IMR-90 (cell line): ENCODE measurements at regions not wholly inside any gene's neighbourhood (a gene's known extent, or its start where the extent isn't known, plus 50 kb on each side); places are given as distances from the start of the nearest gene placed in this dataset.

Experiments used
- ATAC-seq: fragments of 200-7000 bp; cut with Tn5 transposase; 2 replicates; pipeline ENCODE4 v1.9.1; 2020; ENCODE audit warnings: low read depth, mild to moderate bottlenecking, moderate library complexity
- BruUV-seq: library from RNA; stranded (reverse); fragments of 400-500 nt; replicated peaks from 2 replicates; lab custom pipeline; 2021; lab: Mats Ljungman, UMichigan
- CTCF ChIA-PET: fragments of 300-600 bp; formaldehyde crosslinking; extraction: SDS; loops from one replicate; lab custom pipeline; 2021; ENCODE audit warnings: antibody characterized with exemption; lab: Yijun Ruan, JAX
- POLR2A ChIA-PET: fragments of 300-600 bp; sonication (Branson Sonifier 250); formaldehyde crosslinking; loops from one replicate; lab custom pipeline; 2022; ENCODE audit warnings: antibody characterized with exemption; ENCODE audit not compliant: unreplicated experiment; lab: Charles Lee
- DNase-seq: peaks from one replicate; pipeline ENCODE4 v3.0.0; 2013
- H2AFZ ChIP-seq: replicated peaks from 2 replicates; pipeline ENCODE3; 2013; ENCODE audit warnings: low read length, mild to moderate bottlenecking; ENCODE audit not compliant: poor library complexity
- H2AK5ac ChIP-seq: 2 replicates; pipeline ENCODE4 v1.6.1; 2013; ENCODE audit warnings: low read depth, low read length, inconsistent platforms
- H2AK9ac ChIP-seq: replicated peaks from 2 replicates; pipeline ENCODE3; 2013; ENCODE audit warnings: mild to moderate bottlenecking, low read depth, low read length, moderate library complexity; ENCODE audit not compliant: poor library complexity
- H2BK120ac ChIP-seq: 2 replicates; pipeline ENCODE4 v1.6.1; 2013; ENCODE audit warnings: low read depth, low read length, inconsistent platforms
- H2BK15ac ChIP-seq: 3 replicates; pipeline ENCODE4 v1.6.1; 2013; ENCODE audit warnings: low read depth, low read length, inconsistent platforms
- H2BK20ac ChIP-seq: 2 replicates; pipeline ENCODE4 v1.6.1; 2013; ENCODE audit warnings: low read depth, mild to moderate bottlenecking, inconsistent platforms, low read length, moderate library complexity
- H2BK5ac ChIP-seq: 2 replicates; pipeline ENCODE4 v1.6.1; 2013; ENCODE audit warnings: mild to moderate bottlenecking, low read depth, low read length, inconsistent platforms; ENCODE audit not compliant: poor library complexity, severe bottlenecking
- H3K14ac ChIP-seq: replicated peaks from 2 replicates; pipeline ENCODE4 v1.6.1; 2013; ENCODE audit warnings: low read depth, low read length, inconsistent platforms
- H3K18ac ChIP-seq: 2 replicates; pipeline ENCODE4 v1.6.1; 2013; ENCODE audit warnings: low read depth, low read length, control low read depth
- H3K23ac ChIP-seq: 2 replicates; pipeline ENCODE4 v1.6.1; 2013; ENCODE audit warnings: low read depth, low read length, inconsistent platforms
- H3K27ac ChIP-seq: 2 replicates; pipeline ENCODE4 v1.5.1; 2013; ENCODE audit warnings: mild to moderate bottlenecking, control low read depth, low read length; ENCODE audit not compliant: insufficient read depth
- H3K27me3 ChIP-seq: 2 replicates; pipeline ENCODE4 v1.6.1; 2013; ENCODE audit warnings: low read length; ENCODE audit not compliant: control insufficient read depth, insufficient read depth
- H3K36me3 ChIP-seq: 2 replicates; pipeline ENCODE4 v1.6.1; 2013; ENCODE audit warnings: low read length, mixed read lengths; ENCODE audit not compliant: control insufficient read depth, insufficient read depth
- H3K4ac ChIP-seq: 2 replicates; pipeline ENCODE4 v1.6.1; 2013; ENCODE audit warnings: low read depth, low read length, inconsistent platforms
- H3K4me1 ChIP-seq: 2 replicates; pipeline ENCODE4 v1.6.1; 2013; ENCODE audit warnings: low read length, mixed read lengths; ENCODE audit not compliant: control insufficient read depth, insufficient read depth
- H3K4me2 ChIP-seq: 2 replicates; pipeline ENCODE4 v1.6.1; 2013; ENCODE audit warnings: low read depth, mild to moderate bottlenecking, control low read depth, low read length, moderate library complexity
- H3K4me3 ChIP-seq: 2 replicates; pipeline ENCODE4 v1.5.1; 2013; ENCODE audit warnings: low read depth, mild to moderate bottlenecking, control low read depth, low read length, moderate library complexity; ENCODE audit not compliant: insufficient read depth
- H3K56ac ChIP-seq: 2 replicates; pipeline ENCODE4 v1.6.1; 2013; ENCODE audit warnings: low read length, inconsistent platforms; ENCODE audit not compliant: insufficient read depth; ENCODE audit errors: extremely low read depth
- H3K79me1 ChIP-seq, 2 experiments: 2 replicates each; pipeline ENCODE4 v1.6.1; 2013; ENCODE audit warnings: low read length in 2 of 2, inconsistent platforms in 1 of 2, low read depth in 1 of 2
- H3K9ac ChIP-seq: 2 replicates; pipeline ENCODE4 v1.6.1; 2013; ENCODE audit warnings: low read depth, low read length, control low read depth
- H3K9me1 ChIP-seq: 2 replicates; pipeline ENCODE4 v1.6.1; 2013; ENCODE audit warnings: low read length, inconsistent platforms; ENCODE audit not compliant: insufficient read depth
- H3K9me3 ChIP-seq: 2 replicates; pipeline ENCODE4 v1.6.1; 2013; ENCODE audit warnings: low read length; ENCODE audit not compliant: control insufficient read depth, insufficient read depth
- H4K20me1 ChIP-seq: 2 replicates; pipeline ENCODE4 v1.6.1; 2013; ENCODE audit warnings: low read length, inconsistent platforms; ENCODE audit not compliant: insufficient read depth
- H4K5ac ChIP-seq: 2 replicates; pipeline ENCODE4 v1.6.1; 2013; ENCODE audit warnings: mild to moderate bottlenecking, low read depth, low read length, control low read depth
- H4K8ac ChIP-seq, 2 experiments: 2 replicates each; pipeline ENCODE4 v1.6.1; 2013; ENCODE audit warnings: low read depth in 2 of 2, low read length in 2 of 2, control low read depth in 1 of 2, inconsistent platforms in 1 of 2
- H4K91ac ChIP-seq: 2 replicates; pipeline ENCODE4 v1.6.1; 2013; ENCODE audit warnings: low read depth, low read length, inconsistent platforms; ENCODE audit not compliant: insufficient read depth
- SMC3 ChIP-seq: fragments of 150-350 bp; IDR thresholded peaks from 2 replicates; pipeline ENCODE4 v1.6.1; 2016; ENCODE audit warnings: low read depth, mild to moderate bottlenecking, antibody characterized with exemption, low read length, moderate library complexity
- WGBS, 2 experiments: methylation state at CpG; one replicate each; pipeline versions ENCODE4 v1.1.5 to v1.1.7; 2013; ENCODE audit warnings: missing lambda C conversion rate in 2 of 2; ENCODE audit not compliant: insufficient read length in 1 of 2; ENCODE audit errors: extremely low coverage in 2 of 2; 5-methylcytosine and 5-hydroxymethylcytosine counted together
- dilution Hi-C: fragments of 300-500 bp; cut with HindIII; formaldehyde crosslinking; loops from one replicate; pipeline ENCODE4 v1.14.3; 2018; ENCODE audit warnings: low sequenced_read_pairs; ENCODE audit not compliant: unreplicated experiment
- in situ Hi-C: fragments of 300-500 bp; cut with MboI; formaldehyde crosslinking; loops from 3 replicates; pipeline ENCODE4 v1.14.3; 2019; ENCODE audit warnings: low sequenced_read_pairs, inconsistent platforms, mixed read lengths
- intact Hi-C: fragments of 100-400 bp; cut with micrococcal nuclease; formaldehyde crosslinking; loops from 2 replicates; pipeline ENCODE4 v1.10.0; 2022

DNA sequence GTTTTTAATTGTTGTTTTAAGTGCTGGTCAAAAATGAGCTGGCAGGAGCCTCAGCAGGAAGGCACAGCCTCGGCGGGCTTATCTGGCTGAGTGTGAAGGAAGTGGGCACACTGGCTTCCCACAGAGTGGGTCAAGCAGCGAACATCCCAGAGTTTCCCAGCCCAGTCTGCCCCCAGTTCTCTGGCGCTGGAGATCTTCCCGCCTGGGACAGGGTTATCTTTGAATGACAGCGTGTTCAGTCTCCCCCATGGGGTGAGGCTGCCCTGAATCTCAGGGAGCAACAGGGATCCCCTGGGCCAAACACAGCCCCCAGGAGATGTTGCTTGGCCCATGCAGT lies 122.2 kb upstream of the PTPN1 start:
- Histone ChIP-seq H3K4ac (no peak overlapping the region), H3K18ac (no peak overlapping the region), H3K27ac (no peak overlapping the region), H3K4me1 (no peaks in the 10 kb centered on the region), H3K14ac (no peak overlapping the region; the same call in 1 of the 2 replicates), H3K9ac (no peak overlapping the region), H3K27me3 (no peaks in the 10 kb centered on the region), H4K91ac (no peak overlapping the region), H3K56ac (no peak overlapping the region), H2BK120ac (peak overlapping the region; percentile 24; the same call in 1 of the 2 replicates), H4K20me1 (no peaks in the 10 kb centered on the region), H2AFZ (no peak overlapping the region), H3K9me3 (no peaks in the 10 kb centered on the region), H4K5ac (no peak overlapping the region), H2BK20ac (no peak overlapping the region), H3K79me1 (no peaks in the 10 kb centered on the region), H3K4me3 (no peak overlapping the region), H2AK9ac (no peak overlapping the region), H3K23ac (no peak overlapping the region), H3K4me2 (no peak overlapping the region), H3K9me1 (no peaks in the 10 kb centered on the region), H4K8ac (no peak overlapping the region; a peak in 1 of 4 replicates), H2AK5ac (no peak overlapping the region), H2BK5ac (no peak overlapping the region), H3K36me3 (no peaks in the 10 kb centered on the region), H2BK15ac (no peak overlapping the region; the same call in 2 of the 3 replicates)
- intact Hi-C loops = no loop called here
- in situ Hi-C loops = no loop called here
- BruUV-seq = no TSS peak
- POLR2A ChIA-PET = no interaction called here
- no peak for ATAC-seq
- CTCF ChIA-PET = no interaction called here
- dilution Hi-C loops = no loop called here
- 25% methylated on average over 2 of the region's 6 CpGs; no CpG with 5 or more reads in 1 of the 2 experiments for WGBS, 2 experiments
- TF ChIP-seq SMC3 = no peak
- DNase-seq = no peak
